Lower lobe of right lung (tissue), 2 donors: ENCODE measurements at regions not wholly inside any gene's neighbourhood (a gene's known extent, or its start where the extent isn't known, plus 50 kb on each side); places are given as distances from the start of the nearest gene placed in this dataset.

ENCODE experiments used
- ATAC-seq, 2 donors: fragments of 200-7000 bp; cut with Tn5 transposase; one replicate each; pipeline ENCODE4 v1.9.1; 2020 to 2022; ENCODE audit warnings: mild to moderate bottlenecking in 2 of 2, moderate library complexity in 2 of 2
- DNase-seq: peaks from one replicate; pipeline ENCODE4 v3.0.0-alpha.2; 2020
- H3K27ac ChIP-seq: fragments of 200-600 bp; one replicate; pipeline ENCODE4 v1.8.0; 2022
- H3K27me3 ChIP-seq: fragments of 200-600 bp; one replicate; pipeline ENCODE4 v1.8.0; 2022; ENCODE audit warnings: low read depth
- H3K36me3 ChIP-seq: fragments of 200-600 bp; one replicate; pipeline ENCODE4 v1.8.0; 2022; ENCODE audit warnings: mild to moderate bottlenecking
- H3K4me1 ChIP-seq: fragments of 200-600 bp; one replicate; pipeline ENCODE4 v1.8.0; 2022
- H3K4me3 ChIP-seq: fragments of 200-600 bp; one replicate; pipeline ENCODE4 v1.8.0; 2022; ENCODE audit warnings: mild to moderate bottlenecking
- H3K9me3 ChIP-seq: fragments of 200-600 bp; one replicate; pipeline ENCODE4 v1.8.0; 2022
- intact Hi-C: fragments of 100-400 bp; cut with DNase I; formaldehyde crosslinking; loops from one replicate; pipeline ENCODE4 v1.11.0; 2022
- TF ChIP-seq, protein P1 (sequence below): fragments of 200-600 bp; IDR thresholded peaks from one replicate; pipeline ENCODE4 v1.8.0; 2022; ENCODE audit warnings: antibody characterized with exemption, mild to moderate bottlenecking
- donor health status: DM: no; HTN: yes; CAD: no; lungs with severe emphysema.

DNA sequence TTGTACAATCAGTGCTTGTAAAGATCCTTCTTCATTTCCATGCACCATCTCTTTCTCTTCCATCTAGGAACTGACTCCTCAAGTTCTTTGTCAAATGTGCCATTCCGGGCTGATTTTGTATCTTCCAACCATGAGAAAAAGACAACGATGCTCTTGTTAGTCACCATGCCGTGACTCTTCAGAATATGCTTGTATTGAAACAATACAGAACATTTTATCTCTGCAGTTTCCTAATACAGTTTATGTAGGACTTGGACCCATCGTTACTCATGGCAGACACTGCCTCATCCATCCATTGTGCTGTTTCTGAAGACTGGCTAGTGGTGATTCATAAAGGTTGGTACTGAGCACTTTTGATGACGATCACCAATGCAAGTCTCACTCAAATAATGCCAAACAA is 283.2 kb downstream of the KCNS3 start:
- Histone ChIP-seq H3K27me3 (no peaks in the 10 kb centered on the region), H3K36me3 (no peaks in the 10 kb centered on the region), H3K4me1 (no peaks in the 10 kb centered on the region), H3K9me3 (no peaks in the 10 kb centered on the region), H3K4me3 (no peak overlapping the region), H3K27ac (no peak overlapping the region)
- TF ChIP-seq, protein P1, sequence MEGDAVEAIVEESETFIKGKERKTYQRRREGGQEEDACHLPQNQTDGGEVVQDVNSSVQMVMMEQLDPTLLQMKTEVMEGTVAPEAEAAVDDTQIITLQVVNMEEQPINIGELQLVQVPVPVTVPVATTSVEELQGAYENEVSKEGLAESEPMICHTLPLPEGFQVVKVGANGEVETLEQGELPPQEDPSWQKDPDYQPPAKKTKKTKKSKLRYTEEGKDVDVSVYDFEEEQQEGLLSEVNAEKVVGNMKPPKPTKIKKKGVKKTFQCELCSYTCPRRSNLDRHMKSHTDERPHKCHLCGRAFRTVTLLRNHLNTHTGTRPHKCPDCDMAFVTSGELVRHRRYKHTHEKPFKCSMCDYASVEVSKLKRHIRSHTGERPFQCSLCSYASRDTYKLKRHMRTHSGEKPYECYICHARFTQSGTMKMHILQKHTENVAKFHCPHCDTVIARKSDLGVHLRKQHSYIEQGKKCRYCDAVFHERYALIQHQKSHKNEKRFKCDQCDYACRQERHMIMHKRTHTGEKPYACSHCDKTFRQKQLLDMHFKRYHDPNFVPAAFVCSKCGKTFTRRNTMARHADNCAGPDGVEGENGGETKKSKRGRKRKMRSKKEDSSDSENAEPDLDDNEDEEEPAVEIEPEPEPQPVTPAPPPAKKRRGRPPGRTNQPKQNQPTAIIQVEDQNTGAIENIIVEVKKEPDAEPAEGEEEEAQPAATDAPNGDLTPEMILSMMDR = no peak
- intact Hi-C loops = no loop called here
- ATAC-seq (no peak), DNase-seq (no peak)

DNA sequence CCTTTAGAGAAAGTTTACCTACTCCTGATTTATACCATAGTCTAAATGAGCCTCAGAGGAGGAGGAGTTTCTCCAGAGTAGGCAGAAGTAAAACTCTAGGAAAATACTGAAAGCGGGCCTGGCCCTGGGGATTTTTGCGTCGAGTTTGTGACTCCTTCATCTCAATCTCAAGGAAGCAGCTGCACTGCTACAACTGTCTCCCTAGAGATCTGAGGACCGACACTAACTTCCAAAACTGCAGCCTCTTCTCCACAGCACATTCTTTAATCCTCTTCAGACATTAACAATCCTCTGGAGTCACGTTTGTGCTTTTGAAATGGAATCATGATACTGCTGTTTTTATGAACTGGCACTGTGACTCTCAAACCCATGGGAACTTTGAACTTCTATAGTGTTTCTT is 281.4 kb downstream of the KCNS3 start:
- no peaks in the 10 kb centered on the region for H3K36me3 ChIP-seq
- no peak overlapping the region for H3K4me3 ChIP-seq
- no peaks in the 10 kb centered on the region for H3K9me3 ChIP-seq
- intact Hi-C loops = no loop called here
- DNase-seq (no peak), ATAC-seq (no peak)
- H3K27me3 ChIP-seq = no peaks in the 10 kb centered on the region
- H3K4me1 ChIP-seq = no peaks in the 10 kb centered on the region
- TF ChIP-seq, protein P1 = no peak
- H3K27ac ChIP-seq = peak overlapping the region; percentile 31

DNA sequence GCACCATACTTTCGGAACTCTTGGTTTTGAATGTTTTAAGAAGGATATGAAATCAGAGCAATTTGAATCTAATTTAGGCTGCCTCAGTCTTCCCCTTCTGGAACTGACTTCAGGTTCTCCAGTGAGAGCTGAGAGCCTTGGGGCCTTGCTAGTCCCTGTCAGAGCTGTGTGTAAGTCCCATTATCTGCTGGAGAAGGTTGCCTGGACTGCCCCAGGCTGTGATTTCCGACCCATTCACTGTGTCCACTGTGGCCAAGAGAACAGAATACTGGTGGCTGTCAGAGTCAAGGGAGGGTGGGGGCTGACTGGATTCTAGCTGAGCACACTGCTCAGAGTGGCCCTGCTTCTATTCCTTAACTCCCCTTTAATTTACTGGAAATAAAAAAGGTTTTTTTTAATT is 278.0 kb downstream of the KCNS3 start:
- intact Hi-C loops = no loop called here
- H3K27me3 ChIP-seq = no peaks in the 10 kb centered on the region
- no peak for ATAC-seq
- no peak overlapping the region for H3K4me3 ChIP-seq
- no peak for DNase-seq
- H3K9me3 ChIP-seq = no peaks in the 10 kb centered on the region
- TF ChIP-seq, protein P1 = no peak
- H3K27ac ChIP-seq = no peak overlapping the region
- no peaks in the 10 kb centered on the region for H3K4me1 ChIP-seq
- no peaks in the 10 kb centered on the region for H3K36me3 ChIP-seq

DNA sequence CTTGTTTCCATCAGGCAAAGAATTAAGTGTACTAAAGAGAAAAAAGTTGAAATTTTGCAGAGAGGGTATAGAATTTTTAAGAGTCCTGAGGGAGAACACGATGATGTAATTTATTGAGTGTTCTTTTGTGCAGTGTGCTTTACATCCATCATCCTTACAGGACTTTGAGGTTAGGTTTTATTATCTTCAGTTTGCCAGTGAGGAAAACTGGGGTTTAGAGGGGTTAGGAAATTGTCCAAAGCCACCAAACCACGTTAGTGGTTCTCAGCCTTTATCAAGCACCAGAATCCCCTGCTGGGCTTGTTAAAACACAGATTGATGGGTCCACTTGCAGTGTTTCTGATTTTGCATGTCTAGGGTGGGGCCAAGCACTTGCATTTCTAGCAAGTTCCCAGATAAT is 277.5 kb downstream of the KCNS3 start:
- no peaks in the 10 kb centered on the region for H3K36me3 ChIP-seq
- intact Hi-C loops = no loop called here

DNA sequence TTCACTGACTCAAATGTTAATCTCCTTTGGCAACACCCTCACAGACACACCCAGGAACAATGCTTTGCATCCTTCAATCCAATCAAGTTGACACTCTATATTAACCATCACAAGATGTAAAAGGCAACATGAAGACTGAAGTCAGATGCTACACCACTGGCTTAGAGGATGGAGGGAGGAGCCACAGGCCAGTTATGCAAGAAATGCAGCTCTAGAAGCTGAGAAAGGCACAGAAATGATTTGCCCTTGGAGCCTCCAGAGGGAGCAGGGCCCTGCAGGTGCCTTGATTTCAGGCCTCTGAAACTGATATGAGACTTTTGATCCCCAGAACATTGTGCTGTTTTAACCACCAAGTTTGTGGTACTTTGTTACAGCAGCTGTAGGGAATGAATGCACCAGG is 276.3 kb downstream of the KCNS3 start:
- Histone ChIP-seq H3K36me3 (no peaks in the 10 kb centered on the region), H3K4me1 (no peaks in the 10 kb centered on the region), H3K4me3 (no peak overlapping the region), H3K27me3 (no peaks in the 10 kb centered on the region), H3K9me3 (no peaks in the 10 kb centered on the region), H3K27ac (no peak overlapping the region)
- DNase-seq (no peak), ATAC-seq (no peak)
- intact Hi-C loops = no loop called here
- TF ChIP-seq, protein P1 = no peak

More for the DNA sequence above, 277.5 kb downstream of the KCNS3 start:
- DNase-seq (no peak), ATAC-seq (no peak)
- no peaks in the 10 kb centered on the region for H3K9me3 ChIP-seq
- no peak overlapping the region for H3K27ac ChIP-seq
- H3K27me3 ChIP-seq = no peaks in the 10 kb centered on the region
- TF ChIP-seq, protein P1 = no peak
- H3K4me1 ChIP-seq = no peaks in the 10 kb centered on the region
- no peak overlapping the region for H3K4me3 ChIP-seq

DNA sequence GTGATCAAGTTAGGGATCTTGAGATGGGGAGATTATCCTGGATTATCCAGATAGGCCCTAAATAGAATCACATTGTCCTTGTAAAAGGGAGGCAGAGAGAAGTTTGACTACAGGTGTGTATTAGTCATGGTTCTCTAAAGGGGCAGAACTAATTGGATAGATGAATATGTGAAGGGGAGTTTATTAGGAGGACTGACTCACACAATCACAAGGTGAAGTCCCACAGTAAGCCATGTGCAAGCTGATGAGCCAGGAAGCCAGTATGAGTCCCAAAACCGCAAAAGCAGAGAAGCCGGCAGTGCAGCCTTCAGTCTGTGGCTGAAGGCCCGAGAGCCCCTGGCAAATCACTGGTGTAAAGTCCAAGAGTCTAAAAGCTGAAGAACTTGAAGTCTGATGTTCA is 275.8 kb downstream of the KCNS3 start:
- no peaks in the 10 kb centered on the region for H3K4me1 ChIP-seq
- TF ChIP-seq, protein P1 = no peak
- DNase-seq (no peak), ATAC-seq (no peak)
- H3K9me3 ChIP-seq = no peaks in the 10 kb centered on the region
- no peaks in the 10 kb centered on the region for H3K27me3 ChIP-seq
- H3K4me3 ChIP-seq = no peak overlapping the region
- intact Hi-C loops = no loop called here
- H3K36me3 ChIP-seq = no peaks in the 10 kb centered on the region
- no peak overlapping the region for H3K27ac ChIP-seq
